HCT116 (cell line): ENCODE measurements at regions not wholly inside any gene's neighbourhood (a gene's known extent, or its start where the extent isn't known, plus 50 kb on each side); places are given as distances from the start of the nearest gene placed in this dataset.

Experiments used
- ATAC-seq: fragments of 200-7000 bp; cut with Tn5 transposase; 2 replicates; pipeline ENCODE4 v1.9.1; 2020; ENCODE audit warnings: mild to moderate bottlenecking, moderate library complexity
- BruUV-seq: library from RNA; stranded (reverse); fragments of 400-500 nt; replicated peaks from 2 replicates; lab custom pipeline; 2021; lab: Mats Ljungman, UMichigan
- CTCF ChIA-PET: fragments of 300-600 bp; sonication (Branson Sonifier 250); formaldehyde crosslinking; loops from one replicate; lab custom pipeline; 2021; ENCODE audit warnings: antibody characterized with exemption; lab: Charles Lee
- POLR2A ChIA-PET: fragments of 300-600, 350-600 bp; sonication (Branson Sonifier 250); formaldehyde crosslinking; loops from one replicate; lab custom pipeline; 2021; ENCODE audit warnings: antibody characterized with exemption; lab: Charles Lee
- RAD21 ChIA-PET, 2 experiments: fragments of 300-600 bp; sonication (Branson Sonifier 250); formaldehyde crosslinking; loops; one replicate each; lab custom pipeline; 2023; ENCODE audit warnings: low total read pairs in 2 of 2; ENCODE audit not compliant: uncharacterized antibody in 2 of 2, unreplicated experiment in 2 of 2, low non-redundant PET in 1 of 2; lab: Charles Lee
- DNase-seq: peaks from one replicate; pipeline ENCODE4 v3.0.0-alpha.2; 2010; ENCODE audit warnings: low read depth, low spot score
- H2AFZ ChIP-seq: fragments of 200-600 bp; shearing (Covaris generic), sonication (generic); 2 replicates; pipeline ENCODE4 v1.6.1; 2017; ENCODE audit warnings: low read depth, mixed run types, mixed read lengths, antibody characterized with exemption, low read length; ENCODE audit not compliant: poor library complexity, severe bottlenecking
- H3K27ac ChIP-seq: 2 replicates; pipeline ENCODE4 v1.5.1; 2012; ENCODE audit warnings: low read depth, low read length
- H3K27me3 ChIP-seq: fragments of 200-600 bp; sonication (generic); 2 replicates; pipeline ENCODE4 v1.6.1; 2016; ENCODE audit warnings: mixed run types, low read length, mixed read lengths; ENCODE audit not compliant: insufficient read depth
- H3K36me3 ChIP-seq, 2 experiments: fragments of 200-500 bp in 1 of 2; fragments of 200-600 bp in 1 of 2; sonication (Bioruptor generic) in 1 of 2; sonication (generic) in 1 of 2; 2 replicates each; pipeline versions ENCODE4 v1.5.1 to v1.6.1; 2014 to 2016; ENCODE audit warnings: low read length in 2 of 2, inconsistent platforms in 1 of 2, mixed read lengths in 1 of 2, mixed run types in 1 of 2; ENCODE audit not compliant: insufficient read depth in 2 of 2, control insufficient read depth in 1 of 2
- H3K4me1 ChIP-seq, 2 experiments: fragments of 200-600 bp in 1 of 2; sonication (generic) in 1 of 2; 2 replicates each; pipeline versions ENCODE4 v1.5.1 to v1.6.1; 2012 to 2017; ENCODE audit warnings: low read length in 2 of 2, inconsistent platforms in 1 of 2, mild to moderate bottlenecking in 1 of 2, mixed read lengths in 1 of 2, mixed run types in 1 of 2, moderate library complexity in 1 of 2; ENCODE audit not compliant: insufficient read depth in 2 of 2, control insufficient read depth in 1 of 2
- H3K4me2 ChIP-seq: fragments of 200-600 bp; sonication (generic); 2 replicates; pipeline ENCODE4 v1.6.1; 2017; ENCODE audit warnings: mixed run types, low read length, mixed read lengths
- H3K4me3 ChIP-seq, 2 experiments: fragments of 200-600 bp in 1 of 2; sonication (generic) in 1 of 2; replicated peaks in 1 of 2; 2 replicates each; pipeline ENCODE4 v1.5.1; 2011 to 2016; ENCODE audit warnings: low read length in 2 of 2, control low read depth in 1 of 2, low read depth in 1 of 2, mild to moderate bottlenecking in 1 of 2, mixed read lengths in 1 of 2, mixed run types in 1 of 2
- H3K79me2 ChIP-seq: fragments of 200-600 bp; sonication (generic); 2 replicates; pipeline ENCODE4 v1.6.1; 2017; ENCODE audit warnings: mild to moderate bottlenecking, mixed run types, low read length, moderate library complexity, mixed read lengths; ENCODE audit not compliant: insufficient read depth
- H3K9ac ChIP-seq: fragments of 200-600 bp; sonication (generic); 2 replicates; pipeline ENCODE4 v1.6.1; 2016; ENCODE audit warnings: low read length, mixed read lengths
- H3K9me2 ChIP-seq: fragments of 200-600 bp; sonication (generic), shearing (Covaris generic); 2 replicates; pipeline ENCODE4 v1.6.1; 2017; ENCODE audit warnings: mixed run types, mild to moderate bottlenecking, moderate library complexity; ENCODE audit not compliant: insufficient read depth
- H3K9me3 ChIP-seq, 2 experiments: fragments of 200-500 bp in 1 of 2; fragments of 200-600 bp in 1 of 2; sonication (Bioruptor generic) in 1 of 2; sonication (generic) in 1 of 2; 2 replicates each; pipeline ENCODE4 v1.6.1; 2014 to 2017; ENCODE audit warnings: low read length in 2 of 2, mixed read lengths in 2 of 2, inconsistent platforms in 1 of 2, low read depth in 1 of 2, mild to moderate bottlenecking in 1 of 2, mixed run types in 1 of 2, moderate library complexity in 1 of 2; ENCODE audit not compliant: control insufficient read depth in 1 of 2, insufficient read depth in 1 of 2
- H4K20me1 ChIP-seq: fragments of 200-600 bp; sonication (generic), shearing (Covaris generic); 2 replicates; pipeline ENCODE4 v1.6.1; 2017; ENCODE audit warnings: mixed run types, mild to moderate bottlenecking, moderate library complexity; ENCODE audit not compliant: insufficient read depth
- ATF3 ChIP-seq: IDR thresholded peaks from 2 replicates; pipeline ENCODE4 v1.6.1; 2012
- CEBPB ChIP-seq: IDR thresholded peaks from 2 replicates; pipeline ENCODE4 v1.6.1; 2012; ENCODE audit warnings: low read depth
- EGR1 ChIP-seq: IDR thresholded peaks from 2 replicates; pipeline ENCODE4 v1.6.1; 2012; ENCODE audit warnings: low read depth
- EZH2 ChIP-seq: fragments of 200-600 bp; sonication (generic); IDR thresholded peaks from 2 replicates; pipeline ENCODE4 v1.6.1; 2017; ENCODE audit warnings: antibody characterized with exemption, mixed run types
- JUND ChIP-seq: IDR thresholded peaks from 2 replicates; pipeline ENCODE4 v1.6.1; 2012
- POLR2A ChIP-seq: IDR thresholded peaks from 2 replicates; pipeline ENCODE4 v1.7.0; 2011; ENCODE audit warnings: borderline replicate concordance; ENCODE audit not compliant: insufficient read depth, insufficient read length; ENCODE audit errors: extremely low read depth
- POLR2AphosphoS5 ChIP-seq: IDR thresholded peaks from 2 replicates; pipeline ENCODE4 v1.6.1; 2011; ENCODE audit warnings: mild to moderate bottlenecking, low read depth, low read length, moderate library complexity
- RAD21 ChIP-seq: IDR thresholded peaks from 2 replicates; pipeline ENCODE4 v1.6.1; 2012; ENCODE audit warnings: low read depth, mild to moderate bottlenecking
- REST ChIP-seq: IDR thresholded peaks from 2 replicates; pipeline ENCODE4 v1.6.1; 2012; ENCODE audit warnings: low read depth
- SRF ChIP-seq: IDR thresholded peaks from 2 replicates; pipeline ENCODE4 v1.6.1; 2012; ENCODE audit warnings: low read depth
- ZFX ChIP-seq: fragments of 450-650 bp; IDR thresholded peaks from 2 replicates; pipeline ENCODE4 v1.6.1; 2017
- ZNF274 ChIP-seq: fragments of 200-500 bp; sonication (Bioruptor generic); IDR thresholded peaks from 2 replicates; pipeline ENCODE4 v1.6.1; 2014; ENCODE audit warnings: mild to moderate bottlenecking, low read depth, low read length, inconsistent platforms
- intact Hi-C: fragments of 100-400 bp; cut with micrococcal nuclease; formaldehyde crosslinking; loops from 2 replicates; pipeline ENCODE4 v1.10.0; 2022
- TF ChIP-seq, protein P1 (sequence below): IDR thresholded peaks from 2 replicates; pipeline ENCODE4 v1.6.1; 2011; ENCODE audit warnings: mild to moderate bottlenecking, low read length, moderate library complexity; ENCODE audit not compliant: insufficient replicate concordance; ENCODE audit errors: extremely low read depth
- TF ChIP-seq, protein P2 (sequence below), 3 experiments: fragments of 200-600 bp in 1 of 3; sonication (generic) in 1 of 3; IDR thresholded peaks in 2 of 3; conservative IDR thresholded peaks in 1 of 3; 2 replicates each; pipeline ENCODE4 v1.5.1; 2012 to 2017; ENCODE audit warnings: low read depth in 2 of 3, low read length in 2 of 3, antibody characterized with exemption in 1 of 3, borderline replicate concordance in 1 of 3, control low read depth in 1 of 3, mild to moderate bottlenecking in 1 of 3, mixed read lengths in 1 of 3, mixed run types in 1 of 3, moderate library complexity in 1 of 3; ENCODE audit not compliant: insufficient read depth in 1 of 3

DNA sequence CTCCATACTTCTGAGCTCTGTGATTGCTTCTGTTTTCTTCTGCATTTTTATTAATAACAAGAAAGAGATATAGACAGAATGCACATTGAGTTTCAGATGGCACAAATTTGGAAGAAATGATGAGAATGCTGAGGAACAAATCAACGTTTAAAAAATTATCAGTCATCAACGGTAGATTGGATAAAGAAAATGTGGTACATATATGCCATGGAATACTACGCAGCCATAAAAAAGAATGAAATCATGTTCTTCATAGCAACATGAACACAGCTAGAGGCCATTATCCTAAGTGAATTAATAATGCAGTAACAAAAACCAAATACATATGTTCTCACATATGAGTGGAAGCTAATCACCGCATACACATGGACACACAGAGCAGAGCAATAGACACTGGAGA, 81.8 kb downstream of the DUSP6 start:
- no peaks in the 10 kb centered on the region for H3K27me3 ChIP-seq
- intact Hi-C loops = no loop called here
- no peaks in the 10 kb centered on the region for H3K9me3 ChIP-seq
- ATAC-seq (no peak), DNase-seq (no peak)
- BruUV-seq = no TSS peak
- H3K4me1 ChIP-seq = no peaks in the 10 kb centered on the region
- H3K4me2 ChIP-seq = no peak overlapping the region
- no peaks in the 10 kb centered on the region for H4K20me1 ChIP-seq
- TF ChIP-seq, protein P1, sequence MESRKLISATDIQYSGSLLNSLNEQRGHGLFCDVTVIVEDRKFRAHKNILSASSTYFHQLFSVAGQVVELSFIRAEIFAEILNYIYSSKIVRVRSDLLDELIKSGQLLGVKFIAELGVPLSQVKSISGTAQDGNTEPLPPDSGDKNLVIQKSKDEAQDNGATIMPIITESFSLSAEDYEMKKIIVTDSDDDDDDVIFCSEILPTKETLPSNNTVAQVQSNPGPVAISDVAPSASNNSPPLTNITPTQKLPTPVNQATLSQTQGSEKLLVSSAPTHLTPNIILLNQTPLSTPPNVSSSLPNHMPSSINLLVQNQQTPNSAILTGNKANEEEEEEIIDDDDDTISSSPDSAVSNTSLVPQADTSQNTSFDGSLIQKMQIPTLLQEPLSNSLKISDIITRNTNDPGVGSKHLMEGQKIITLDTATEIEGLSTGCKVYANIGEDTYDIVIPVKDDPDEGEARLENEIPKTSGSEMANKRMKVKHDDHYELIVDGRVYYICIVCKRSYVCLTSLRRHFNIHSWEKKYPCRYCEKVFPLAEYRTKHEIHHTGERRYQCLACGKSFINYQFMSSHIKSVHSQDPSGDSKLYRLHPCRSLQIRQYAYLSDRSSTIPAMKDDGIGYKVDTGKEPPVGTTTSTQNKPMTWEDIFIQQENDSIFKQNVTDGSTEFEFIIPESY = no peak
- TF ChIP-seq JUND (no peak), ATF3 (no peak), POLR2AphosphoS5 (no peak), ZNF274 (no peak), CEBPB (no peak), SRF (no peak)
- ChIA-PET POLR2A (no interaction called here), RAD21 (no interaction called here), CTCF (no interaction called here)
- H3K4me3 ChIP-seq = no peak overlapping the region
- H3K9me2 ChIP-seq = no peaks in the 10 kb centered on the region
- no peak overlapping the region for H3K27ac ChIP-seq
- H3K79me2 ChIP-seq = no peaks in the 10 kb centered on the region
- H3K9ac ChIP-seq = no peak overlapping the region
- H3K36me3 ChIP-seq = no peaks in the 10 kb centered on the region
- no peak overlapping the region for H2AFZ ChIP-seq

DNA sequence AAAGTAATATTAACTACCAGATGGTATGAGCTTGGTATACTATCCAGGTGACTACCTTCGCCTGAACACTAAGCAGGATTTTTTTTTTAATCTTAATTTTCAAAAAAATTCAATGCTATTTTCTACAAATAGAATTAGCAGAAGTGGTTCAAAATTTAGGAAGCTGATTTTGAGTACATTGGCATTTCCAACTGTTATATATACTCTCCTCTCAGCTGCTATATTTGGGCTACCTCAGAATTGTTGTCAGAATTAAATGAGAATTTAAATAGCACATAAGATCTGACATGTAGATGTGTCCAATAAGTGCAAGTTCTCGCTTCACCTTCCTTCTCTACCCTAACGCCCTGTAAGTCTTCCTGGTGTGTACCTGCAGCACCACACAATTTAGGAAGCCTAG, 83.1 kb downstream of the DUSP6 start:
- no peak for TF ChIP-seq ATF3
- TF ChIP-seq ZFX = no peak
- TF ChIP-seq EZH2 = no peak
- TF ChIP-seq REST = no peak
- TF ChIP-seq, protein P2, sequence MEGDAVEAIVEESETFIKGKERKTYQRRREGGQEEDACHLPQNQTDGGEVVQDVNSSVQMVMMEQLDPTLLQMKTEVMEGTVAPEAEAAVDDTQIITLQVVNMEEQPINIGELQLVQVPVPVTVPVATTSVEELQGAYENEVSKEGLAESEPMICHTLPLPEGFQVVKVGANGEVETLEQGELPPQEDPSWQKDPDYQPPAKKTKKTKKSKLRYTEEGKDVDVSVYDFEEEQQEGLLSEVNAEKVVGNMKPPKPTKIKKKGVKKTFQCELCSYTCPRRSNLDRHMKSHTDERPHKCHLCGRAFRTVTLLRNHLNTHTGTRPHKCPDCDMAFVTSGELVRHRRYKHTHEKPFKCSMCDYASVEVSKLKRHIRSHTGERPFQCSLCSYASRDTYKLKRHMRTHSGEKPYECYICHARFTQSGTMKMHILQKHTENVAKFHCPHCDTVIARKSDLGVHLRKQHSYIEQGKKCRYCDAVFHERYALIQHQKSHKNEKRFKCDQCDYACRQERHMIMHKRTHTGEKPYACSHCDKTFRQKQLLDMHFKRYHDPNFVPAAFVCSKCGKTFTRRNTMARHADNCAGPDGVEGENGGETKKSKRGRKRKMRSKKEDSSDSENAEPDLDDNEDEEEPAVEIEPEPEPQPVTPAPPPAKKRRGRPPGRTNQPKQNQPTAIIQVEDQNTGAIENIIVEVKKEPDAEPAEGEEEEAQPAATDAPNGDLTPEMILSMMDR (IDR thresholded peaks at IDR 0.05 in 2 of 3, conservative IDR thresholded peaks at IDR 0.05 in 1 of 3; ENCODE audit: borderline replicate concordance in 1 of 3, insufficient read depth in 1 of 3, low read depth in 2 of 3, low read length in 2 of 3) = no peak
- no peak for TF ChIP-seq RAD21
- no peak for TF ChIP-seq POLR2A
- TF ChIP-seq EGR1 = no peak
- TF ChIP-seq CEBPB = no peak
- H4K20me1 ChIP-seq = no peaks in the 10 kb centered on the region
- H2AFZ ChIP-seq = no peak overlapping the region
- no peaks in the 10 kb centered on the region for H3K79me2 ChIP-seq
- H3K4me2 ChIP-seq = no peak overlapping the region
- ATAC-seq (no peak), DNase-seq (no peak)
- no peaks in the 10 kb centered on the region for H3K9me2 ChIP-seq
- H3K27ac ChIP-seq = no peak overlapping the region
- no peak overlapping the region for H3K4me3 ChIP-seq
- intact Hi-C loops = no loop called here
- POLR2A ChIA-PET = no interaction called here
- no peaks in the 10 kb centered on the region for H3K9me3 ChIP-seq
- RAD21 ChIA-PET = no interaction called here
- no peak overlapping the region for H3K9ac ChIP-seq
- BruUV-seq = no TSS peak
- CTCF ChIA-PET = no interaction called here
- H3K4me1 ChIP-seq = no peaks in the 10 kb centered on the region
- no peaks in the 10 kb centered on the region for H3K27me3 ChIP-seq
- H3K36me3 ChIP-seq = no peaks in the 10 kb centered on the region
